GM19324 (cell line): ENCODE measurements at regions not wholly inside any gene's neighbourhood (a gene's known extent, or its start where the extent isn't known, plus 50 kb on each side); places are given as distances from the start of the nearest gene placed in this dataset.
"Not testable (repeated sequence)": the region's sequence is repeated elsewhere in the genome, so short reads cannot be mapped to it uniquely, and the experiment has no call there.

Experiments
- ATAC-seq: cut with Tn5 transposase; IDR thresholded peaks from one replicate; pipeline ENCODE4 v1.9.1; 2021; ENCODE audit warnings: mild to moderate bottlenecking, moderate library complexity; ENCODE audit not compliant: unreplicated experiment, low FRiP score

GRCh38 chr6:71360556-71361335 lies 72.1 kb downstream of the OGFRL1 start:
- ATAC-seq: not testable (repeated sequence)

DNA sequence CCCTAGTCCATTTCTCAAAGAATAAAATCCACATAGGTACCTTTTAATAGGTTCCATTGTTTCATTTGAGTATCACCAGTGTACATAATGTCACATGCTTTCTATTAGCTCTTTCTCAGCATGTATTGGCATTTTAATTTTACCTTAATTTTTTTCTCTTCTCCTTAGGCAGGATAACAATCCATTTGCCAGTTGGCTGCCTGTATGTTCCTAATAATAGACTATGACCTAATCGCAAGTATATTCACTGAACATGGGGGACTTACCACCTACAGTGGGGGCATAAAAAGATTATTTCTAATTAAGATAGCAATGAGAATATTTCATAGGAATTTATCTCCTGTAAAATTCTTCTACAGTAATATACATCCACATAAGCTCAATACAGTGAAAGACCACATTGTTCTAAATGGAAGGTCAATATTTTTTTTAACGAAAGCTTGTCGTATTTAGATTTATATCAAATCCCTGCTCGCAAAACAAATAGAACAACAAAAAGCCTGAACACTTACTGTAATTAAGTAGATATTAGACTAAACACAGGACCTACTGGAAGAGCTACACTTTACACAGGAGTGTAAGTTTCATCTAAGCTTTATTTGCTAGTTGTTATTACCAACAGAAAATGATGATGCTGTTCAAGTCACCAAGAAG lies 76.4 kb downstream of the OGFRL1 start:
- ATAC-seq: no peak

DNA sequence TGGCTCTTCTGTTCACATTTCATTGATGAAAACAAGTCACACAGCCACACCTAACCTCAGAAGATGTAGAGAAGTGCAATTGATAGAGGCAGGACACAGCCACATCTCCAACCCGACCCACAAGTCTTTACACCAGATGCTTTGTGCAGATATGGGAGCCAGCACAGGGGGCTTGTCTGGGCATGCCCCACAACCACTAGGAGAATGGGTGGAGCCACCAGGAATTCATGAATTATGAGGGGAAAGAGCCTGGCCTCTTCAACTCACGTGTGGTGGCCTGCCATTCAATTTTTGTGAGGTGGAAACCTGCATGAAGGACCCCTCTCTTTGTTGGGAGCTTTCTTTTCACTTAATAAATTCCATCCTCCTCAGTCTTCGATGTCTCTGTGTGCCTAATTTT lies 79.1 kb downstream of the OGFRL1 start:
- ATAC-seq: no peak

DNA sequence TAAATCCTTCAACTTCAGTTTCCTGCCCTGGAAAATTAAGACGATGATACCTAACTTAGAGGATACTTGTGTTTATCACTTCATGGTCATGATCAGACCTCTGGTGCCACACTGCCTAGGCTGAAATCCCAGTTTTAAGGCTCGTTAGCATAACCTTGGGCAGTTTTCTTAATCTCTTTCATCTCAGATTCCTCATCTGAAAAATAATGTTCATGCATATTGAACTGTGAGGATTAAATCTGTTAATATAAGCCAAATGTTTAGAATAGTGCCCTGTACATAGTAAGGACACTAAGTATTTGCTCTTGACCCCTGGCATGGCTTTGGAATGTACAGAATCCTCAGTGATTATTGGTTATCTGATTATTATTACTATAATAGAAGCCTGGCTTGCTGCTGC lies 79.7 kb downstream of the OGFRL1 start:
- no peak for ATAC-seq

GRCh38 chr6:71371559-71371958 lies 82.9 kb downstream of the OGFRL1 start:
- no peak for ATAC-seq

- no peak for ATAC-seq
Measured at GRCh38 chr6:71373943-71374342, 85.3 kb downstream of the OGFRL1 start.

DNA sequence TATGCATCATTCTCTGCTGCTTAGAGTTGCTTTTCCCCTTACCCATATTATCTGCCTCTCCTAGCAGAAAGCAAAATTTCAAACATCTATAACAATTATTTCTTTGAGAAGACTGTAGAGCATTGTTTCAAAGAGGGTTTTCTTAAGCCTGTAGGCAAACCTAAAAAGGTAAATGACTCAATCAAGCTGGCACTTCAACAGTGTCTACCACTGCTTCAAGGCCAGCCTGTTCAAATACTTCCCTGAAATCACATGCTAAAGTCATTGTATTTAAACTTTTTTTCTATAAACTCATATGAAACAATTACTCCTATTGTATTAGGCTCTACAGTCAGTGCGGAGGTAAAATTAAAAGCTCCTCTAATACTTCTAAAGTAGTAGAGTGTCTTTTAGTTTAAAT lies 87.1 kb downstream of the OGFRL1 start:
- ATAC-seq: no peak

- ATAC-seq: no peak
Measured at GRCh38 chr6:71376830-71377229, 88.2 kb downstream of the OGFRL1 start.

DNA sequence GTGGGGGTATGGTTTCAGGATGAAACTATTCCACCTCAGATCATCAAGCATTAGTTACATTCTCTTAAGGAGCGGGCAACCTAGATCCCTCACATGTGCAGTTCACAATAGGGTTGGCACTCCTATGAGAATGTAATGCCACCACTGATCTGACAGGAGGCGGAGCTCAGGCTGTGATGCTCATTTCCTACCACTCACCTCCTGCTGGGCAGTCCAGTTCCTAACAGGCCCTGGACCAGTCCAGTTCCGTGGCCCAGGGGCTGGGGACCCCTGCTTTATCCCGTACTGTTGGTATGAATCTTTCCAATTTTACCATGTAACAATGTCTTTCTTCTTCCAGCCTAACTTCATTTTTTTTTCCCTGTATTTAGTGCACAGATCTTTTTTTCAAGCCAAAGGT lies 94.9 kb downstream of the OGFRL1 start:
- no peak for ATAC-seq

GRCh38 chr6:71383901-71384489 lies 95.4 kb downstream of the OGFRL1 start:
- ATAC-seq: no peak

DNA sequence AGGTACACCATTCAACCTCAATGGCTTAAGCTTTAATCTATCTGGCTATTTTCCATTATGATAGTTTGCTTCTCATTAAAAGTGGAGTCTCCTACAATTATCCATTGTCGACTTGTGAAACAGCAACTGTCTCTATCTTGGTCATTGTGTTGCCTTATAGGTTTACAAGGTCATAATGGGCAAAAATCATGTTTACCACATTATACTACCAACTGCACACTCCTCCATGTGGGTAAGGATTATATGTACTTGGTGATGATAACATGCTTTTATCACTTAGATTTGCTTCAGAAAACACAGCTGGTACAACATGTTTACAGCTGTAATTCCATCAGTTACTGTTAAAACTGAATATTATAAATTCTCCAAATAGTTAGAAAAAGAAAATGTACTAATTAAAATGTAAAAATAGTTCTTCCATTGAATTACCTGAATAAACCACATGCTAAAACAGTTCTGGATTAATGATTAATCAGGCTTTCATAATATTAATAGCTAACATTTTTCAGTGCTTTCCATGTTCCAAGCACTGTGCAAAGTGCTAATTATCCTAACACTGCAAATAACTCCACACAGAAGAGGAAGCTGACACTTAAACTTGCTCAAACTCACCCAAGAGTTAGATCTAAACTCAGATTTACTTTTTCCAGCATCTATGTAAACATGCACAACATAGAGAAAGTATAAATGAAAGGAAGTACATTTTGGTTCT lies 96.7 kb downstream of the OGFRL1 start:
- ATAC-seq: no peak

- ATAC-seq: no peak
Measured at GRCh38 chr6:71386215-71386614, 97.6 kb downstream of the OGFRL1 start.

GRCh38 chr6:71387179-71387578 lies 98.6 kb downstream of the OGFRL1 start:
- ATAC-seq: no peak

DNA sequence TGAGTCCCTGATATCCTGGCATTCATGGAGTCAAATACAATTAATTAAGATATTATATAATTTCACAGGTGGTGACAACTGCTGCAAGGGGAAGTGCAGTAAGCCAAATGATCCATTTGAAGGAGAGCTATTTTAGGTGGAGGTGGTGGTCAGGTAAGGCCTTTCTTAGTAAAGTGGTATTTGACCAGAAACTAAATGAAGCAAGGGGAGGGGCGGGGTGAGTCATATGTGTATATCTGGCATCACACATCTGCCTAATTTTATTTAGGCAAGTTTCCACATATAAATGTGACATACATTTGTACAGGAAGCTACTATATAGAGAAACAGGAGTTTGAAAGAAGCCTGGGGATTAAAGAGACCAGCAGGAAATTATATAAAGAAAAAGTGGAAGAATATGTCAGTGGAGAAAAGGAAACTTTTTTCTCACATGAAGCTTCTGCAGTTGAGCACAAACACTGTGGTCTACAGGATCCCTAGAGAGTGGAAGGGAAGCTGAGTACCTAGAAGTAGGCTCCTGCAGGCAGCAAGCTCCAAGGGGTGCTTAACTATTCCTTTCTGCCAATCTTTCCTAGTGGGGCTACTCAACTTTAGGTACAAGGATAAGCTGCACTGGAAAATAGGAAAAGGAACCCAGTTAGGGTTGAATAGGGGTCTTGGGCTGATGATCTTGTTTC lies 99.6 kb downstream of the OGFRL1 start:
- no peak for ATAC-seq

GRCh38 chr6:71388856-71389527 lies 100.4 kb downstream of the OGFRL1 start:
- ATAC-seq: no peak

- no peak for ATAC-seq
Measured at GRCh38 chr6:71391126-71391525, 102.5 kb downstream of the OGFRL1 start.

- ATAC-seq: no peak
Measured at GRCh38 chr6:71392276-71392675, 103.7 kb downstream of the OGFRL1 start.

DNA sequence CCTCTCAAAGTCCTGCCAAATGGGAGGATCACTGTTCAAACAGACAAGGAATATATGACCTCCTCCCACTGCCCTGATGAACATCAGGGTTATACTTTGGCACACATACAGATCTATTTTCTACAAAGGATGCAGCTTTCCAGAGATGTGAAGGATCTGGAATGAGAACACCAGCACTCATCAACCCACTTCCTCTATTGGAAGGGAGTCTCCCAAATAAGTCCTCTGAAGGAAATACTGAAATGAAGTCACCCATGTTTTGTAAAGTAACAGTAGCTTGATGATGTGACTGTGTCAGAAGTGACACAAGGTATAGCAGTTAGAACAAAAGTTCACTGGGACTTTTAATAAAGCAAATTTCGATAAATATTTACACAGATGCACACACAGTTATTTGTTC lies 104.9 kb downstream of the OGFRL1 start:
- no peak for ATAC-seq

DNA sequence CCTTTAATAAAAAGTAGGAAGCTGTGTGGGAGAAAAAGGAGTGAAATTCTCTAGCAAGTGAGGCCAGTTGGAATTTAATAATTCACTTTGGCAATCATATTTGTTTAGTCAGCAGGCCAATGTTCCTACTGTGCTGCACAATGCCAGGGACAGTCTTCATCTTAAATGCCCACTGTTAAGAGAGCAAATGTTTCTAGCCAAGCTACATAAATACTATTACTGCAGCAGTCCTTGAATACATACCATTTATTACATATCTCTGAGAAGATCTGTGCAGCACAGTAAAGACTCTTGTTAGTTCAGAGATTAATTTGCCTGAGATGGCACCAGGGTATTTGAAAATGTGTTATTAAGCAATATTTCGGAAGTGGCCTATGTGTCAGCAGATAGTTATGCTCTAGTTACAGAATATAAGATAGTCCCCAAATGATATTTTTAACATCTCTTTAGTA lies 105.4 kb downstream of the OGFRL1 start:
- no peak for ATAC-seq

DNA sequence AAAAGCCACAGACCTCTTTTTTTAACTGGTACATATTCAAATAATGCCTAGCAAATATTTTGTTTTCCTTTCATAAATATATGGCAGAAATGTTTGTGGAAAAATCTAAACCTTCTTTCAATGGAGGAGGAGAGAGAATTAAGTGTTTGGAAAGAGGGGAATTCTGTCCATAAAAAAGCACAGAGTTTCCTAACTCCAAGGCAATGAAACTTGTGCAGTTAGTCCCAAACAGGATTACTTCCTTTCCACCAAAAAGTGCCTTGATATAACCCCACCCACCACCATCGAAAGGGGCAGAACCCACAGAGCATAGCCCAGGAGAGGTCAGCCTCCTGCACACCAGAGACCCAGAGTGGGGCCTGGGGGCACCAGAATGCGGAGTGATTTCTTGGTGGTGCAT lies 106.3 kb downstream of the OGFRL1 start:
- ATAC-seq: no peak
